CD14-positive monocyte (primary cell): ENCODE measurements at regions not wholly inside any gene's neighbourhood (a gene's known extent, or its start where the extent isn't known, plus 50 kb on each side); places are given as distances from the start of the nearest gene placed in this dataset.

Experiments
- DNase-seq, 3 donors: peaks; one replicate each; pipeline ENCODE4 v3.0.0-alpha.2; 2011 to 2022
- H2AFZ ChIP-seq: 2 replicates; pipeline ENCODE4 v1.6.0; 2012; ENCODE audit warnings: mild to moderate bottlenecking, low read depth, low read length, inconsistent platforms; ENCODE audit not compliant: insufficient read depth, poor library complexity, severe bottlenecking
- H3K27ac ChIP-seq, 2 donors: 1 replicate in 1 of 2; 2 replicates in 1 of 2; pipeline ENCODE4 v1.5.1; 2012 to 2013; ENCODE audit warnings: low read length in 2 of 2, control low read depth in 1 of 2, inconsistent platforms in 1 of 2, low read depth in 1 of 2, mild to moderate bottlenecking in 1 of 2
- H3K27me3 ChIP-seq, 2 donors: one replicate each; pipeline versions ENCODE4 v1.6.0 to v1.6.1; 2011 to 2013; ENCODE audit warnings: low read length in 2 of 2; ENCODE audit not compliant: control insufficient read depth in 2 of 2, insufficient read depth in 2 of 2
- H3K36me3 ChIP-seq, 2 donors: replicated peaks in 1 of 2; 1 replicate in 1 of 2; 2 replicates in 1 of 2; pipeline versions ENCODE4 v1.5.1 to v1.6.1; 2012 to 2013; ENCODE audit warnings: low read length in 2 of 2, control low read depth in 1 of 2, inconsistent platforms in 1 of 2, mild to moderate bottlenecking in 1 of 2; ENCODE audit not compliant: insufficient read depth in 2 of 2, control insufficient read depth in 1 of 2
- H3K4me1 ChIP-seq, 2 donors: 1 replicate in 1 of 2; 2 replicates in 1 of 2; pipeline versions ENCODE4 v1.5.1 to v1.6.1; 2012 to 2013; ENCODE audit warnings: low read length in 2 of 2, control low read depth in 1 of 2, inconsistent platforms in 1 of 2, mild to moderate bottlenecking in 1 of 2, moderate library complexity in 1 of 2; ENCODE audit not compliant: insufficient read depth in 2 of 2, control insufficient read depth in 1 of 2
- H3K4me2 ChIP-seq: replicated peaks from 2 replicates; pipeline ENCODE3; 2012; ENCODE audit warnings: low read length, moderate library complexity, mild to moderate bottlenecking; ENCODE audit not compliant: poor library complexity, severe bottlenecking; ENCODE audit errors: extremely low read depth
- H3K4me3 ChIP-seq, 3 experiments: fragments of 200-600 bp in 1 of 3; sonication (generic) in 1 of 3; replicated peaks in 1 of 3; 1 replicate in 2 of 3; 2 replicates in 1 of 3; pipeline ENCODE4 v1.5.1; 2011 to 2013; ENCODE audit warnings: low read length in 3 of 3, mild to moderate bottlenecking in 3 of 3, control low read depth in 2 of 3, low read depth in 2 of 3, inconsistent platforms in 1 of 3, moderate library complexity in 1 of 3
- H3K79me2 ChIP-seq: 2 replicates; pipeline ENCODE4 v1.6.0; 2012; ENCODE audit warnings: mild to moderate bottlenecking, control low read depth, inconsistent platforms, low read length, moderate library complexity; ENCODE audit not compliant: insufficient read depth
- H3K9ac ChIP-seq: 2 replicates; pipeline ENCODE4 v1.6.0; 2017; ENCODE audit warnings: low read length, mild to moderate bottlenecking; ENCODE audit not compliant: insufficient read depth, poor library complexity, severe bottlenecking
- H3K9me3 ChIP-seq, 2 donors: replicated peaks in 1 of 2; 1 replicate in 1 of 2; 2 replicates in 1 of 2; pipeline versions ENCODE4 v1.5.1 to v1.6.1; 2012 to 2013; ENCODE audit warnings: low read length in 2 of 2, control low read depth in 1 of 2; ENCODE audit not compliant: control insufficient read depth in 1 of 2, insufficient read depth in 1 of 2
- H4K20me1 ChIP-seq: 2 replicates; pipeline ENCODE4 v1.6.0; 2012; ENCODE audit warnings: mild to moderate bottlenecking, low read length, control low read depth, moderate library complexity; ENCODE audit not compliant: insufficient read depth
- H3K27ac Mint-ChIP-seq, 7 donors: one replicate each; pipeline ENCODE4 v1.8.0; 2020; ENCODE audit warnings: mild to moderate bottlenecking in 7 of 7, mixed read lengths in 7 of 7, moderate library complexity in 6 of 7, inconsistent platforms in 2 of 7
- H3K27me3 Mint-ChIP-seq, 3 donors: one replicate each; pipeline ENCODE4 v1.8.0; 2021 to 2022; ENCODE audit warnings: low read depth in 3 of 3, mild to moderate bottlenecking in 3 of 3, mixed read lengths in 3 of 3, moderate library complexity in 3 of 3, inconsistent platforms in 1 of 3
- H3K36me3 Mint-ChIP-seq, 2 donors: one replicate each; pipeline ENCODE4 v1.8.0; 2020; ENCODE audit warnings: mixed read lengths in 2 of 2, inconsistent platforms in 1 of 2, mild to moderate bottlenecking in 1 of 2
- H3K4me1 Mint-ChIP-seq: one replicate; pipeline ENCODE4 v1.8.0; 2020; ENCODE audit warnings: mild to moderate bottlenecking, mixed read lengths
- H3K4me3 Mint-ChIP-seq, 2 donors: one replicate each; pipeline ENCODE4 v1.8.0; 2020; ENCODE audit warnings: mild to moderate bottlenecking in 2 of 2, mixed read lengths in 2 of 2, moderate library complexity in 1 of 2
- H3K9me3 Mint-ChIP-seq, 7 donors: one replicate each; pipeline ENCODE4 v1.8.0; 2020 to 2022; ENCODE audit warnings: mixed read lengths in 7 of 7, mild to moderate bottlenecking in 6 of 7, moderate library complexity in 6 of 7, inconsistent platforms in 2 of 7
- WGBS: methylation state at CpG from one replicate; pipeline ENCODE4 v1.1.5; 2013; ENCODE audit warnings: missing lambda C conversion rate; ENCODE audit not compliant: insufficient coverage; 5-methylcytosine and 5-hydroxymethylcytosine counted together
- intact Hi-C, 2 donors: fragments of 100-400 bp; cut with micrococcal nuclease; formaldehyde crosslinking; loops; one replicate each; pipeline versions ENCODE4 v1.15.0 to v1.15.1; 2023
- TF ChIP-seq, protein P1 (sequence below): fragments of 200-600 bp; IDR thresholded peaks from one replicate; pipeline ENCODE4 v1.8.0; 2022; ENCODE audit warnings: antibody characterized with exemption, mild to moderate bottlenecking

DNA sequence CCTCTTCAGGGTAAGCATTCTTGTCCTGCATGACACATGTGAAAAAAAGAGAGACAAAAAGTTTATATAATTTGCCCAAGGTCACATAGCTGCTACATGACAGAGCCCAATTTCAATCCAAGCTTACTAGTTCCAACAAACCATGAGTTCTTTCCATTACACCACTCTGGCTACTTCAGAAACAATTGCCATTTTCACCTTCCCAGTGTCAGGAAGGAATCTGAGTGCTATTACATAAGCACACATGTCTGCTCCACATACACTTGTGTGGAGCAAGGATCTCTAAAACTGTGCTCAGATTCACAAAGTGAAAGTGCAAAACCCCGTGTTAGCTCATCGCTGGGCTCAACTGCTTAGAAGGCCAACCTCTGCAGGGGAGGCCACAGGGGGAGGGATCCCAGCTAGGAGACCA is 356.2 kb upstream of the NFE2L3 start:
- Histone ChIP-seq H2AFZ (no peak overlapping the region), H3K4me3 (no peak overlapping the region), H3K4me2 (no peak overlapping the region), H3K27ac (no peak overlapping the region), H3K27me3 (no peaks in the 10 kb centered on the region), H3K79me2 (no peaks in the 10 kb centered on the region), H3K9me3 (no peaks in the 10 kb centered on the region), H3K9ac (no peak overlapping the region), H3K4me1 (no peaks in the 10 kb centered on the region), H4K20me1 (no peaks in the 10 kb centered on the region), H3K36me3 (no peaks in the 10 kb centered on the region)
- TF ChIP-seq, protein P1, sequence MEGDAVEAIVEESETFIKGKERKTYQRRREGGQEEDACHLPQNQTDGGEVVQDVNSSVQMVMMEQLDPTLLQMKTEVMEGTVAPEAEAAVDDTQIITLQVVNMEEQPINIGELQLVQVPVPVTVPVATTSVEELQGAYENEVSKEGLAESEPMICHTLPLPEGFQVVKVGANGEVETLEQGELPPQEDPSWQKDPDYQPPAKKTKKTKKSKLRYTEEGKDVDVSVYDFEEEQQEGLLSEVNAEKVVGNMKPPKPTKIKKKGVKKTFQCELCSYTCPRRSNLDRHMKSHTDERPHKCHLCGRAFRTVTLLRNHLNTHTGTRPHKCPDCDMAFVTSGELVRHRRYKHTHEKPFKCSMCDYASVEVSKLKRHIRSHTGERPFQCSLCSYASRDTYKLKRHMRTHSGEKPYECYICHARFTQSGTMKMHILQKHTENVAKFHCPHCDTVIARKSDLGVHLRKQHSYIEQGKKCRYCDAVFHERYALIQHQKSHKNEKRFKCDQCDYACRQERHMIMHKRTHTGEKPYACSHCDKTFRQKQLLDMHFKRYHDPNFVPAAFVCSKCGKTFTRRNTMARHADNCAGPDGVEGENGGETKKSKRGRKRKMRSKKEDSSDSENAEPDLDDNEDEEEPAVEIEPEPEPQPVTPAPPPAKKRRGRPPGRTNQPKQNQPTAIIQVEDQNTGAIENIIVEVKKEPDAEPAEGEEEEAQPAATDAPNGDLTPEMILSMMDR: no peak
- intact Hi-C loops: no loop called here
- Mint-ChIP-seq H3K4me1 (peaks cover 4% of the 10 kb centered on the region), H3K27me3 (peaks cover 0 to 3% (median 2%) of the 10 kb centered on the region in 3 donors), H3K36me3 (no peaks in the 10 kb centered on the region), H3K9me3 (peaks cover 0 to 10% (median 8%) of the 10 kb centered on the region in 7 donors), H3K4me3 (no peak overlapping the region), H3K27ac (no peak overlapping the region)
- no peak for DNase-seq
- 90% methylated on average over 2 of the region's 2 CpGs for WGBS

DNA sequence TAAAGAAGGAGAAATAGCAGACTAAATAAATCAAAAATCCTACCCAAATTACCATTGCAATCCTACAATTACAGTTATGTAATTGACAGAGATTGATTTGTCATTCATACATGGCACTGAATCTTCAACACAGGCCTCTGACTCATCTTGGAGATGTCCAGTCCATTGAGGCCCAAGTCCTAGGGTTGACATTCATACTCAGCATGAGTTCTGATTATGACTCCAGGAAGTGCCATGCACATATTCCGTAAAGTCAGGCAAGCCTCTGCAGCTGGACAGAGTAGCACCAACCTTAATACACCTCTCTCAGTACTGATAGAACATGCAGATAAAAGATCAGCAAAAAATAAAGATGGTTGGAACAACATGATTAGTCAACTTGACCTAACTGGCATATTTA is 353.7 kb upstream of the NFE2L3 start:
- peaks cover 0 to 3% (median 2%) of the 10 kb centered on the region in 7 donors for H3K9me3 Mint-ChIP-seq

More for the DNA sequence above, 353.7 kb upstream of the NFE2L3 start:
- no peak overlapping the region for H2AFZ ChIP-seq
- no peaks in the 10 kb centered on the region for H3K36me3 ChIP-seq
- Mint-ChIP-seq H3K36me3 (no peaks in the 10 kb centered on the region), H3K27me3 (peaks cover 3 to 6% (median 3%) of the 10 kb centered on the region in 3 donors), H3K4me1 (no peaks in the 10 kb centered on the region), H3K27ac (no peak overlapping the region), H3K4me3 (no peak overlapping the region)
- H3K4me1 ChIP-seq: no peaks in the 10 kb centered on the region
- TF ChIP-seq, protein P1: no peak
- H3K9ac ChIP-seq: no peak overlapping the region
- WGBS: 71% methylated on average over 1 of the region's 1 CpG
- H3K27ac ChIP-seq: no peak overlapping the region
- no peak overlapping the region for H3K4me2 ChIP-seq
- intact Hi-C loops: no loop called here
- H3K79me2 ChIP-seq: no peaks in the 10 kb centered on the region
- H3K27me3 ChIP-seq: no peaks in the 10 kb centered on the region
- H3K4me3 ChIP-seq: no peak overlapping the region
- no peak for DNase-seq
- no peaks in the 10 kb centered on the region for H3K9me3 ChIP-seq
- H4K20me1 ChIP-seq: no peaks in the 10 kb centered on the region
